HEK293 (cell line): ENCODE measurements at regions not wholly inside any gene's neighbourhood (a gene's known extent, or its start where the extent isn't known, plus 50 kb on each side); places are given as distances from the start of the nearest gene placed in this dataset.

Source experiments
- CTCF ChIA-PET: fragments of 350-600 bp; formaldehyde crosslinking; extraction: SDS; loops from one replicate; lab custom pipeline; 2021; ENCODE audit warnings: antibody characterized with exemption; lab: Yijun Ruan, JAX
- POLR2A ChIA-PET: fragments of 300-600 bp; formaldehyde crosslinking; extraction: SDS; loops from one replicate; lab custom pipeline; 2020; ENCODE audit warnings: antibody characterized with exemption, inconsistent platforms; lab: Yijun Ruan, JAX
- H3K27ac ChIP-seq: fragments of 200-500 bp; sonication (Bioruptor generic); 2 replicates; pipeline ENCODE4 v1.5.1; 2014; ENCODE audit warnings: low read depth, low read length, control low read depth, inconsistent platforms; ENCODE audit errors: extremely low read depth
- H3K36me3 ChIP-seq, 2 experiments: fragments of 200-500 bp in 1 of 2; sonication (Bioruptor generic) in 1 of 2; 1 replicate in 1 of 2; 2 replicates in 1 of 2; pipeline ENCODE4 v1.5.1; 2014 to 2017; ENCODE audit warnings: inconsistent platforms in 2 of 2, low read length in 2 of 2; ENCODE audit not compliant: control insufficient read depth in 2 of 2, insufficient read depth in 1 of 2
- H3K4me1 ChIP-seq: fragments of 200-500 bp; sonication (Bioruptor generic); 2 replicates; pipeline ENCODE4 v1.5.1; 2014; ENCODE audit warnings: mild to moderate bottlenecking, low read length, inconsistent platforms; ENCODE audit not compliant: control insufficient read depth, insufficient read depth
- H3K4me3 ChIP-seq: 2 replicates; pipeline ENCODE4 v1.5.1; 2011; ENCODE audit warnings: low read depth, mild to moderate bottlenecking, control low read depth, low read length, moderate library complexity
- H3K9me3 ChIP-seq: fragments of 200-500 bp; sonication (Bioruptor generic); 2 replicates; pipeline ENCODE4 v1.5.1; 2014; ENCODE audit warnings: low read depth, low read length, inconsistent platforms; ENCODE audit not compliant: control insufficient read depth, insufficient read depth
- BCL6B ChIP-seq: fragments of 450-650 bp; formaldehyde crosslinking; IDR thresholded peaks from 2 replicates; pipeline ENCODE4 v1.5.1; 2017; ENCODE audit warnings: missing biosample characterization, missing genetic modification characterization
- CTCF ChIP-seq: fragments of 450-650 bp; formaldehyde crosslinking; IDR thresholded peaks from 2 replicates; pipeline ENCODE4 v1.5.1; 2016; ENCODE audit warnings: missing biosample characterization, missing genetic modification characterization
- FEZF1 ChIP-seq: fragments of 450-650 bp; formaldehyde crosslinking; IDR thresholded peaks from 2 replicates; pipeline ENCODE4 v1.5.1; 2016; ENCODE audit warnings: missing biosample characterization, missing genetic modification characterization
- GLIS1 ChIP-seq: fragments of 450-650 bp; formaldehyde crosslinking; IDR thresholded peaks from 2 replicates; pipeline ENCODE4 v1.5.1; 2016; ENCODE audit warnings: missing biosample characterization, missing genetic modification characterization
- GLIS2 ChIP-seq: fragments of 450-650 bp; formaldehyde crosslinking; IDR thresholded peaks from 2 replicates; pipeline ENCODE4 v1.5.1; 2016; ENCODE audit warnings: missing biosample characterization, missing genetic modification characterization
- IKZF3 ChIP-seq: fragments of 450-650 bp; IDR thresholded peaks from 2 replicates; pipeline ENCODE4 v1.5.0; 2018; ENCODE audit warnings: missing biosample characterization, mild to moderate bottlenecking, missing genetic modification characterization, moderate library complexity
- KLF1 ChIP-seq: fragments of 450-650 bp; formaldehyde crosslinking; IDR thresholded peaks from 2 replicates; pipeline ENCODE4 v1.5.1; 2016; ENCODE audit warnings: missing biosample characterization, missing genetic modification characterization
- KLF9 ChIP-seq: fragments of 450-650 bp; formaldehyde crosslinking; IDR thresholded peaks from 2 replicates; pipeline ENCODE4 v1.5.1; 2016; ENCODE audit warnings: missing biosample characterization, missing genetic modification characterization, low read depth
- MYNN ChIP-seq: fragments of 450-650 bp; formaldehyde crosslinking; IDR thresholded peaks from 2 replicates; pipeline ENCODE4 v1.5.1; 2016; ENCODE audit warnings: missing biosample characterization, missing genetic modification characterization, borderline replicate concordance
- ZBTB11 ChIP-seq: fragments of 450-650 bp; formaldehyde crosslinking; conservative IDR thresholded peaks from 2 replicates; pipeline ENCODE4 v1.5.1; 2016; ENCODE audit warnings: low read depth, missing biosample characterization, missing genetic modification characterization
- ZBTB17 ChIP-seq: fragments of 450-650 bp; formaldehyde crosslinking; IDR thresholded peaks from 2 replicates; pipeline ENCODE4 v1.5.1; 2016; ENCODE audit warnings: missing biosample characterization, missing genetic modification characterization
- ZBTB8A ChIP-seq: fragments of 450-650 bp; formaldehyde crosslinking; IDR thresholded peaks from 2 replicates; pipeline ENCODE4 v1.5.1; 2016; ENCODE audit warnings: missing biosample characterization, missing genetic modification characterization
- ZFP37 ChIP-seq: fragments of 450-650 bp; formaldehyde crosslinking; IDR thresholded peaks from 2 replicates; pipeline ENCODE4 v1.5.1; 2016; ENCODE audit warnings: missing biosample characterization, missing genetic modification characterization
- ZNF16 ChIP-seq: fragments of 450-650 bp; formaldehyde crosslinking; IDR thresholded peaks from 2 replicates; pipeline ENCODE4 v1.5.1; 2016; ENCODE audit warnings: low read depth, missing biosample characterization, missing genetic modification characterization
- ZNF24 ChIP-seq: fragments of 450-650 bp; formaldehyde crosslinking; IDR thresholded peaks from 2 replicates; pipeline ENCODE4 v1.5.1; 2016; ENCODE audit warnings: missing biosample characterization, missing genetic modification characterization
- ZNF311 ChIP-seq: fragments of 450-650 bp; formaldehyde crosslinking; IDR thresholded peaks from 2 replicates; pipeline ENCODE4 v1.5.1; 2017; ENCODE audit warnings: missing biosample characterization, missing genetic modification characterization, borderline replicate concordance
- ZNF324 ChIP-seq: fragments of 450-650 bp; formaldehyde crosslinking; IDR thresholded peaks from 2 replicates; pipeline ENCODE4 v1.5.1; 2016; ENCODE audit warnings: missing biosample characterization, missing genetic modification characterization
- ZNF335 ChIP-seq: fragments of 450-650 bp; formaldehyde crosslinking; conservative IDR thresholded peaks from 2 replicates; pipeline ENCODE4 v1.5.1; 2016; ENCODE audit warnings: missing biosample characterization, missing genetic modification characterization
- ZNF354C ChIP-seq: fragments of 450-650 bp; formaldehyde crosslinking; IDR thresholded peaks from 2 replicates; pipeline ENCODE4 v1.5.1; 2016; ENCODE audit warnings: missing biosample characterization, missing genetic modification characterization, low read depth, borderline replicate concordance
- ZNF571 ChIP-seq: fragments of 450-650 bp; formaldehyde crosslinking; IDR thresholded peaks from 2 replicates; pipeline ENCODE4 v1.5.0; 2017; ENCODE audit warnings: missing biosample characterization, missing genetic modification characterization
- ZNF626 ChIP-seq: fragments of 450-650 bp; sonication (Bioruptor Pico); formaldehyde crosslinking; IDR thresholded peaks from 2 replicates; pipeline ENCODE4 v1.5.1; 2018; ENCODE audit warnings: missing biosample characterization, missing genetic modification characterization, inconsistent platforms
- ZNF701 ChIP-seq: fragments of 450-650 bp; formaldehyde crosslinking; IDR thresholded peaks from 2 replicates; pipeline ENCODE4 v1.5.1; 2016; ENCODE audit warnings: missing biosample characterization, missing genetic modification characterization
- ZSCAN4 ChIP-seq: fragments of 450-650 bp; formaldehyde crosslinking; IDR thresholded peaks from 2 replicates; pipeline ENCODE4 v1.5.1; 2017; ENCODE audit warnings: missing biosample characterization, missing genetic modification characterization

- Histone ChIP-seq H3K4me3 (no peak overlapping the region), H3K4me1 (peaks cover 16% of the 10 kb centered on the region), H3K36me3 (no peaks in the 10 kb centered on the region), H3K9me3 (no peaks in the 10 kb centered on the region), H3K27ac (no peak overlapping the region)
- CTCF ChIA-PET, result no interaction called here
- TF ChIP-seq ZNF354C (tag by site-specific recombination), result no peak
- no peak for TF ChIP-seq ZNF16 (tag by site-specific recombination)
- TF ChIP-seq CTCF (tag by site-specific recombination), result no peak
- no peak for TF ChIP-seq ZNF324 (tag by site-specific recombination)
- TF ChIP-seq ZNF701 (tag by site-specific recombination), result no peak
- no peak for TF ChIP-seq ZBTB17 (tag by site-specific recombination)
- TF ChIP-seq IKZF3 (tag by site-specific recombination), result no peak
- POLR2A ChIA-PET, result no interaction called here
Measured at GRCh38 chr4:153146961-153147360, 57.3 kb upstream of the TRIM2 start.

GRCh38 chr4:153148791-153149190 lies 55.5 kb upstream of the TRIM2 start:
- no peak overlapping the region for H3K4me3 ChIP-seq
- H3K36me3 ChIP-seq, result no peaks in the 10 kb centered on the region
- CTCF ChIA-PET, result interaction anchor here (0.6 to 1.6 kb wide), 2 partner anchors 84 to 662 kb away, joined by 4 read pairs; no protein-coding TSS in a partner anchor
- peaks cover 11% of the 10 kb centered on the region for H3K4me1 ChIP-seq
- no peaks in the 10 kb centered on the region for H3K9me3 ChIP-seq
- TF ChIP-seq ZNF626 (tag by site-specific recombination) (no peak), ZFP37 (no peak), FEZF1 (peak; percentile 16; the same call in 1 of the 2 replicates)
- no peak overlapping the region for H3K27ac ChIP-seq
- POLR2A ChIA-PET, result no interaction called here

- TF ChIP-seq GLIS1 (tag by site-specific recombination) (peak; percentile 90), ZNF24 (tag by site-specific recombination) (no peak), MYNN (tag by site-specific recombination) (peak; percentile 67; the same call in 1 of the 2 replicates), ZNF571 (tag by site-specific recombination) (no peak), KLF9 (tag by site-specific recombination) (0 out of 2 replicates have a peak, but pooled peaks have one; percentile 16), ZSCAN4 (tag by site-specific recombination) (no peak), ZBTB11 (tag by site-specific recombination) (no peak), ZBTB8A (tag by site-specific recombination) (peak; percentile 40; the same call in 1 of the 2 replicates), ZNF335 (tag by site-specific recombination) (peak; percentile 88), BCL6B (0 out of 2 replicates have a peak, but pooled peaks have one; percentile 35), KLF1 (tag by site-specific recombination) (0 out of 2 replicates have a peak, but pooled peaks have one; percentile 21), GLIS2 (tag by site-specific recombination) (peak; percentile 53), ZNF311 (tag by site-specific recombination) (no peak)
- CTCF ChIA-PET, result interaction anchor here (0.6 to 1.5 kb wide), 4 partner anchors 9 to 332 kb away, joined by 3 to 4 read pairs (median 3); no protein-coding TSS in a partner anchor
Measured at GRCh38 chr4:153151535-153152455, 52.4 kb upstream of the TRIM2 start.

More at GRCh38 chr4:153151535-153152455, 52.4 kb upstream of the TRIM2 start:
- H3K36me3 ChIP-seq, result no peaks in the 10 kb centered on the region
- peak overlapping the region; percentile 50; the same call in 1 of the 2 replicates for H3K4me3 ChIP-seq
- no peaks in the 10 kb centered on the region for H3K9me3 ChIP-seq
- peaks cover 12% of the 10 kb centered on the region for H3K4me1 ChIP-seq
- POLR2A ChIA-PET, result interaction anchor here (0.6 to 1.6 kb wide), 2 partner anchors 72 to 1045 kb away, joined by 4 read pairs; no protein-coding TSS in a partner anchor
- no peak overlapping the region; the same call in 1 of the 2 replicates for H3K27ac ChIP-seq
